Stimulated activated CD8-positive, alpha-beta memory T cell treated with anti-CD3 and anti-CD28 coated beads, Interleukin-7, amount 100 ng/mL, for 48 hours (primary cell): ENCODE measurements at regions not wholly inside any gene's neighbourhood (a gene's known extent, or its start where the extent isn't known, plus 50 kb on each side); places are given as distances from the start of the nearest gene placed in this dataset.
"Not testable (repeated sequence)": the region's sequence is repeated elsewhere in the genome, so short reads cannot be mapped to it uniquely, and the experiment has no call there.

ENCODE experiments used
- DNase-seq, 2 donors: peaks; one replicate each; pipeline ENCODE4 v3.0.0-alpha.2; 2020; ENCODE audit warnings: low read depth in 1 of 2; ENCODE audit errors: extremely low read depth in 1 of 2

GRCh38 chr16:77488652-77489051 is 53.8 kb upstream of the ADAMTS18 start:
- no peak for DNase-seq

- no peak for DNase-seq
These were observed 56.3 kb upstream of the ADAMTS18 start for GRCh38 chr16:77491091-77491490.

GRCh38 chr16:77496934-77497333 is 62.1 kb upstream of the ADAMTS18 start:
- no peak for DNase-seq

- no peak for DNase-seq
These were observed 64.8 kb upstream of the ADAMTS18 start for GRCh38 chr16:77499373-77500285.

GRCh38 chr16:77500286-77500598 is 65.4 kb upstream of the ADAMTS18 start:
- DNase-seq = no peak

- DNase-seq = no peak
These were observed 66.3 kb upstream of the ADAMTS18 start for GRCh38 chr16:77500934-77501664.

- DNase-seq = no peak
These were observed 67.6 kb upstream of the ADAMTS18 start for GRCh38 chr16:77502448-77502847.

- DNase-seq = not testable (repeated sequence)
These were observed 71.7 kb upstream of the ADAMTS18 start for GRCh38 chr16:77506492-77506891.

- DNase-seq = no peak
These were observed 74.2 kb upstream of the ADAMTS18 start for GRCh38 chr16:77509051-77509450.

GRCh38 chr16:77509796-77510195 is 75.0 kb upstream of the ADAMTS18 start:
- DNase-seq = no peak

GRCh38 chr16:77511053-77511452 is 76.2 kb upstream of the ADAMTS18 start:
- DNase-seq = no peak

GRCh38 chr16:77514500-77515220 is 79.8 kb upstream of the ADAMTS18 start:
- DNase-seq = no peak

GRCh38 chr16:77525226-77525625 is 90.4 kb upstream of the ADAMTS18 start:
- not testable (repeated sequence) for DNase-seq

- DNase-seq = no peak
These were observed 96.9 kb upstream of the ADAMTS18 start for GRCh38 chr16:77531752-77532151.

- DNase-seq = no peak
These were observed 102.0 kb upstream of the ADAMTS18 start for GRCh38 chr16:77536809-77537208.

GRCh38 chr16:77539421-77540034 is 104.7 kb upstream of the ADAMTS18 start:
- no peak for DNase-seq

GRCh38 chr16:77540646-77541045 is 105.8 kb upstream of the ADAMTS18 start:
- DNase-seq = no peak

GRCh38 chr16:77541165-77541564 is 106.3 kb upstream of the ADAMTS18 start:
- DNase-seq = no peak

GRCh38 chr16:77548151-77548550 is 113.3 kb upstream of the ADAMTS18 start:
- DNase-seq = no peak

GRCh38 chr16:77548766-77549165 is 113.9 kb upstream of the ADAMTS18 start:
- no peak for DNase-seq

GRCh38 chr16:77549876-77550275 is 115.0 kb upstream of the ADAMTS18 start:
- no peak for DNase-seq
